ENCODE measurements at regions not wholly inside any gene's neighbourhood (a gene's known extent, or its start where the extent isn't known, plus 50 kb on each side); places are given as distances from the start of the nearest gene placed in this dataset.
"Not testable (repeated sequence)": the region's sequence is repeated elsewhere in the genome, so short reads cannot be mapped to it uniquely, and the experiment has no call there.

DNA sequence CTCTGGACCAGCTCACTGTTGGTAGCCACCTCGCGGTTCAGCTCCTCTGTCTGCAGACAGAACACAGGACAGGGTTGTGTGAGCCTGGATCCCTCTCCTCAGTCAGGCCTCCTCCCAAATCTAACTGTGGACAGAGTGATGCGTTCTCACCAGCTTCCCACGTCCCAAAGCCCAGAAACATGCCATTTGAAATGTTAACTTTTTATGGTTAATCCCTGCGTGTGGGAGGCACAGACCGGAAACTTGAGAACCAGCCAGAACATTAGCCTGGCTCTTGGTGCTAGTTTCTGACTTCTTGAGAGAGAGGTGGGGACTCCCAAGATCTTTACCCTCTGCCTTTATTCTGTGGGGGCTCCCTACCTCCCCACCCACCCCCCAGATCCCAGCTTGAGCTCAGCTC, 129.6 kb downstream of the TNFRSF13B start:
- DNase-seq = not testable (repeated sequence)

DNA sequence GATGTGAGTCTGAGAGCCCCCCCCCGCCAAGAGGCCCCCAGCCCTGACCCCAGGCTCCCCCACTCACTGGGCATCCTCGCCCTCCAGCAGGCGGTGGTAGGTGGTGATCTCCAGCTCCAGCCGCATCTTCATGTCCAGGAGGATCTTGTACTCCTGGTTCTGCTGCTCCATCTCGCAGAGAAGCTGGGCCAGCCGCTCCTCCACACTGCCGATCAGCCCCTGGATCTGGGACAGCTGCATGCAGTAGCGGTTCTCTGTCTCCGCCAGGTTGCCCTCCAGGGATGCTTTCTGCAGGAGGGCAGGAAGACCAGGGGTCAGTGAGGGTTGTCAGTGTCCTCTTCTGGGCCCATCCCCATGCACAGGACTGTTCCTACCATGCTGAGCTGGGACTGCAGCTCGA, 130.0 kb downstream of the TNFRSF13B start:
- DNase-seq = not testable (repeated sequence)

DNA sequence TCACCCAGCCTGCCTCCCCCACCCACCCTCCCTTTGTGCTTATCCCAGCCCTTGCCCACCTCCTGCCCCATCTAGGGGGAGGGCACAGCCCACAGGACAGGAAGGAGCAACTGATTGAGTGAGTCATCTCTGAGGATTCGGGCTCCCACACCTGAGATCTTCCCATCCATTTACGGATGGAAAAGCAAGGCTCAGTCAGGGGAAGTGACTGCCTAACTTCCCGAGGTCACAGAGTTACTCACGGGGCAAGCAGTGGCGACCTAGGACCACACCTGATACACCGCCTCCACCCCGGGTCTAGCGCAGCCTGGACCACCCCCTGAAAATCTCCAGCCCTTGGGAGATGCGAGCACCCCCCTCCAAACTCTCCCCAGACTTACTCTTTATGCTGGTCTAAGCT, 131.7 kb downstream of the TNFRSF13B start:
- DNase-seq = not testable (repeated sequence)

DNA sequence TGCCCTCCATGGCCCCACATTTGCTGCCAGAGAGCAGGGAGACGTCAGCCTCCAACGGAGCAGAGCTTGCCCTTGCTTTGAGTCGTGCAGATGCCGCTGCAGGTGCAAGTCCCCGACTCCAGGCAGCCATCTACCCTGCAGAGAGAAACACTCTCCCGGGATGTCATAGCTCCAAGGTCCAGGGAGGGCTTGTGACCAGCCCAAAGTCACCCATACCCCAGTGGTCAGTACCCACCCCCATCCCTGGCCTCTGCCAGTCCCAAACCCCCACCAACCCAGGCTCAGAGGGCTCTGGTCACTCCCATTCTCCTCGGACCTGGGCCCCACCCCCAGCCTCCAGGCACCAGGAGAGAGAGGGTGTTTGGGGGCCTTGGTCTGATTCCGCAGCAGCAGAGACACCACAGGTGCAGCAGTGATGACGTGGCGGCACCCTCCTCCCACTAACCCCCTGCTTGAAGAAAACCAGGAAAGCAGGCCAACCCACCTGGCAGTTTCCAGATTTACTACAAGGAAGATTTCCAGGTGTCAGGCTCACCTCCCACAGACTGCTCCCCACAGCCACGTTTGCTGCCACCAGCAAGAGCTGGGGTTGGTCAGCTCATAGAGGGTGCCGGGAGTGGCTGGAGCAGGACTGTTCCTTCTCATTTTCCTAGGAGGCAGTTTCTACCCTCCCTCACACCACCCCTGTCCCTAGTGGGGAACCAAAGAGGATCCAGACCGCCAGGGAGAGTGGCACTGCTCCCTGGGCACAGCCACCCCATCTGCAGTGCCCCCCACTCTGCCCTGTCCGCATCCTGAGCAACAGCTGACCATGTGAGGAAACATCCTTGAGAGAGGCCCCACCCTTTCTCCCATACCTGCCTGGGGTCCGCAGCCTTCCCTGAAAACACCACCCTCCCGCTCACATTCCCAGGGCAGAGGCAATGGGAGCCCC, 132.4 kb downstream of the TNFRSF13B start:
- DNase-seq = not testable (repeated sequence)

DNA sequence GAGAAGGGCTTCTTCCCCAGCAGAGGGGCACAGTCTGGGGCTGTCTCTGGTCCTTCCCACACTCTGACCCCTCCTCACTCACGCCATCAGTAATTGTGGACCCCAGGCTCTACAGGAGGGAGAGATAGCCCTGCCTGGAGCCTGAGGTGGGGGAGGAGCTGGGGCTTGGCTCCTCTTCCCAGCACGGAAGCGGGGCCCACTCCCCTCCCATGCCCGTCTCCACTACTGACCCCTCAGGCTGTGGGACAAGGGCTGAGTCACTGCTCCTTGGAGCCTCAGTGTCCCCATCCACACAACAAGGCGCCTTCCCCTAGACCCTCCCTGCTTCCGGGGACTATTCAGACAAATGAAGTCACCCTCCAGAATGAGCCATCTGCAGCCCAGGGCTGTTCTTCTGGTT, 133.1 kb downstream of the TNFRSF13B start:
- not testable (repeated sequence) for DNase-seq

DNA sequence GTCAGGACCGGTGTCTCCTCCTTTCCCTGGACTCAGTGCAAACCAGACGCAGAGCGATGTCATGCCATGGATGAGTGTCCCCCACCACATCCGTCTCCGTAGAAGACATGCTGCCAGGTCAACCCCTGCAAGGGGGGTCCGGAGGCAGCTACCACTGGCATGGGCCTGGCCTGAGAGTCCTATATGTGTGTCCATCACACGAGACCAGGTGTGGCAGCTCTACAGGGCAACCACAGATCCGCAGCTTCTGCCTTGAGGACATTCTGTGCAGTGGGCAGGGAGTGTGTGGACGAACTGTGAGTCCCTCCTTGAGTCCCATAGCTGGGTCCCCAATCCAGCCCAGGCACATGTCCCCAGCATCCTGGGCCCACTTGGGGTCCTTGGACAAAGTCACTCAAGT, 133.6 kb downstream of the TNFRSF13B start:
- DNase-seq = not testable (repeated sequence)

GRCh38 chr17:16837468-16838266, 134.3 kb downstream of the TNFRSF13B start:
- not testable (repeated sequence) for DNase-seq

DNA sequence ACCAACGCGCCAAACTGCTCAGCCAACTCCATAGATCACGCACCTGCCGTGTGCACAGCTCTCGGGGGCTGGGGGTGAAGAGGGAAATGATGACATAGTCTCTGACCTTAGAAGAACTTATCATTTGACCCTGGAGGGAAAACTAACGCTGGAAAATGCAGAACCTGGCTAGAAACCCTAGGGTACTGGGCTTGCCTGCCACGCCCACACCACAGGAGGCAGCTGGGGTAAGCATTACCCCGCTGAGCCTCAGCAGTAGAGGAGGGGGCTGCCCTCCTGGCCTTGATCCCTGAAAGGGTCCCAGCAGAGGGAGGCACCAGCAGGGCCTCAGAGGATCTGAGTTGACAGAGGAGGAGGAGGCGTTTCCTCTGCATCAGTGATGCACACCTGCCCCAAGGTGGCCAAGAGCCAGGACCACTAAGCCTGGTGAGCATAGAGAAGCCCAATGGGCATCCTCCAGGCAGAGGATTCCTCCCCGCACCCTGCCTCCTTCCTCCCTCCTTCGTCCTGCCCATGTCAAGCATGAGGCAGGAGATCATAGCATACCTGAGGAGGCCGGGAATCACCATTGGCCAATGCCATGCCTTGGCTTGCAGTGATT, 135.5 kb downstream of the TNFRSF13B start:
- not testable (repeated sequence) for DNase-seq

DNA sequence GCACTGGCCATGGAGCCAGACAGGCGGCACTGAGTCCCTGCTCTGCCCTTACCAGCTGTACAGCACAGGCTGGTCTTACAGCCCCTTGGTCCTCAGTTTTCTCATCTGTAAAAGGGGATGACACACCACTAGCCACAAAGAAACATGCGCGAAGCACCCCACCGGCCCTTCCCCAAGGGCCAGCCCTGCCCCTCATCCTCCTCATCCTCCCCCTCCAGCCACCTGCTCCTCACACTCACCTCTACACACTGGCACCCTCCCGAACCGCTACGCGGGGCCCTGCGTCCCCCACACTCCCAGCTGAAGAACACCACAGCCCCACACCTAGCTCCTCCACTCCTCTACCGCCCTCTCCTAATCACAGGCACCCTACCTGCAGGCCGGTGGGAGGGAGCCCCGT, 138.4 kb downstream of the TNFRSF13B start:
- not testable (repeated sequence) for DNase-seq

- DNase-seq = not testable (repeated sequence)
These were observed 139.1 kb downstream of the TNFRSF13B start for GRCh38 chr17:16832853-16833252.

- DNase-seq = not testable (repeated sequence)
These were observed 139.7 kb downstream of the TNFRSF13B start for GRCh38 chr17:16832206-16832605.

- not testable (repeated sequence) for DNase-seq
These were observed 140.7 kb downstream of the CCDC144A start for GRCh38 chr17:16830770-16831169.

DNA sequence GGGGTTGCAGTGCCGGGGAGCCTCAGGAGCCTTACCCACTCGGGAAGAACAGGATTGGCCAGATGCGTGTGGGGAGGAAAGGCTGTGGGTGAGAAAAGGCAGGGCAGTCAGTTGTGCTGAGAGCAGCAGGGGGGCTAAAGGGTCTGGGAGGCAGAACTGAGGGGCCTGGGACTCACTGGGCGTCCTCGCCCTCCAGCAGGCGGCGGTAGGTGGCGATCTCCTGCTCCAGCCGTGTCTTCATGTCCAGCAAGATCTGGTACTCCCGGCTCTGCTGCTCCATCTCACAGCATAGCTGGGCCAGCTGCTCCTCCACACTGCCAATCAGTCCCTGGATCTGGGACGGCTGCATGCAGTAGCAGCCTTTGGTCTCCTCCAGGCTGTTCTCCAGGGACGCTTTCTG, 140.2 kb downstream of the CCDC144A start:
- DNase-seq = not testable (repeated sequence)

Data from NCI-H1694 (cell line).